ENCODE measurements at regions not wholly inside any gene's neighbourhood (a gene's known extent, or its start where the extent isn't known, plus 50 kb on each side); places are given as distances from the start of the nearest gene placed in this dataset.

DNA sequence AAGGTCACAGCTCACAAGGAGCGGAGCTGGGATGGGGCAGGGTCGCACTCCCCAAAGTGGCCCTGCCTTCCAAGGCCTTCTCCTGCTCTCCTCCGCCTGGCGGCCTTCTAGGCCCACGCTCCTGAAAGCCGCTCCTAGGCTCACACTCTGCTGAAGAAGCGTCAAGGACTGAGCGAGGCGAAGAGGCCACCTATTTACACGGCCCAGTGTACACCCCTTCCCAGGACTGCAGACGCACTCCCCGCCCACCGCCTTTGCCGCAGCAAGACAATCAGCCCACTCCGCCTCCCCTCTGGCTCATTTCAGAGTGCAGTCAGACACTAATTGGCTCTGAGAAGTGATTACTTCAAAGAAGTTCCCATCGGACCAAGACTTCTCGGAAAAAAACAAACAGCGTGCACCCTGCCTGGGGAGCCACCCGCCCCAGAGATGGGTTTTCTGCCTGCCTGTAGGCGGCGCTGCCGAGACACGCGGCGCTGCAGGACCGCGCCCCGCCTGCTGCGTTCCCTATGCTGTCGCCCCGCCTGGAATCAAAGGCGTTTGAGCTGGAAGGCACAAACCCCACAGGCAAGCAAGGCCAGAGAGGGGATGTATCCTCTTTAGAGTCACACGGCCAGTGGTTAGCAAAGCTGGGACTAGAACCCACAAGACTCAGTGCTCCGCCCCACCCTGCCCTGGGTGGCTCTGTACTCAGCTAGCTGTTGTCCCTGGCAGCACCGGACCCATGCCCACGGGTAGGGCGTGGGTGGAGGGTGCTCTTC is 414.8 kb downstream of the BUD13 start:
- H3K4me3 Mint-ChIP-seq: no peak overlapping the region; the same call in 2 of the 3 replicates
- Histone ChIP-seq H3F3A (replicated peaks; ENCODE audit: low read depth) (no peaks in the 10 kb centered on the region), H3K4me2 (peak overlapping the region; percentile 57; the same call in 1 of the 2 replicates), H3K27ac (ENCODE audit: low read depth) (no peak overlapping the region), H2AFZ (peak overlapping the region; percentile 94), H3K79me2 (replicated peaks; ENCODE audit: insufficient read depth) (no peaks in the 10 kb centered on the region), H4K20me1 (replicated peaks; ENCODE audit: insufficient read depth) (0 out of 2 replicates have a peak, but pooled peaks cover 3% of the 10 kb centered on the region), H3K9me2 (ENCODE audit: insufficient read depth) (no peaks in the 10 kb centered on the region), H3K4me1 (ENCODE audit: insufficient read depth) (peaks cover 26% of the 10 kb centered on the region), H3K4me3 (no peak overlapping the region), H3K36me3 (ENCODE audit: insufficient read depth) (no peaks in the 10 kb centered on the region), H3K27me3 (ENCODE audit: insufficient read depth) (no peaks in the 10 kb centered on the region)
- peaks cover 18% of the 10 kb centered on the region for H3K4me1 Mint-ChIP-seq
- H3K36me3 Mint-ChIP-seq (ENCODE audit: low read depth): no peaks in the 10 kb centered on the region
- H3K27ac Mint-ChIP-seq: no peak overlapping the region
- TF ChIP-seq STAT1 (IDR thresholded peaks at IDR 0.05; ENCODE audit: unreplicated experiment): no peak
- peak; percentile 91 to 98 for TF ChIP-seq CTCF (conservative IDR thresholded peaks at IDR 0.05; ENCODE audit: low read depth in 2 of 2)
- TF ChIP-seq EZH2phosphoT487 (IDR thresholded peaks at IDR 0.05; ENCODE audit: unreplicated experiment): no peak
- no peak for TF ChIP-seq ZNF114 (CRISPR knock-in tag; IDR thresholded peaks at IDR 0.05)
- no peak for TF ChIP-seq ZNF462 (CRISPR knock-in tag; IDR thresholded peaks at IDR 0.05)
- no peak for TF ChIP-seq NANOG (IDR thresholded peaks at IDR 0.05; ENCODE audit: borderline replicate concordance)
- no peak for TF ChIP-seq EZH2 (IDR thresholded peaks at IDR 0.05; ENCODE audit: low read depth, unreplicated experiment)
- TF ChIP-seq ETS1 (IDR thresholded peaks at IDR 0.05): no peak
- no peak for TF ChIP-seq JUNB (IDR thresholded peaks at IDR 0.05; ENCODE audit: unreplicated experiment)
- TF ChIP-seq POLR2AphosphoS5 (IDR thresholded peaks at IDR 0.05; ENCODE audit: low read depth): no peak
- TF ChIP-seq, protein P1, sequence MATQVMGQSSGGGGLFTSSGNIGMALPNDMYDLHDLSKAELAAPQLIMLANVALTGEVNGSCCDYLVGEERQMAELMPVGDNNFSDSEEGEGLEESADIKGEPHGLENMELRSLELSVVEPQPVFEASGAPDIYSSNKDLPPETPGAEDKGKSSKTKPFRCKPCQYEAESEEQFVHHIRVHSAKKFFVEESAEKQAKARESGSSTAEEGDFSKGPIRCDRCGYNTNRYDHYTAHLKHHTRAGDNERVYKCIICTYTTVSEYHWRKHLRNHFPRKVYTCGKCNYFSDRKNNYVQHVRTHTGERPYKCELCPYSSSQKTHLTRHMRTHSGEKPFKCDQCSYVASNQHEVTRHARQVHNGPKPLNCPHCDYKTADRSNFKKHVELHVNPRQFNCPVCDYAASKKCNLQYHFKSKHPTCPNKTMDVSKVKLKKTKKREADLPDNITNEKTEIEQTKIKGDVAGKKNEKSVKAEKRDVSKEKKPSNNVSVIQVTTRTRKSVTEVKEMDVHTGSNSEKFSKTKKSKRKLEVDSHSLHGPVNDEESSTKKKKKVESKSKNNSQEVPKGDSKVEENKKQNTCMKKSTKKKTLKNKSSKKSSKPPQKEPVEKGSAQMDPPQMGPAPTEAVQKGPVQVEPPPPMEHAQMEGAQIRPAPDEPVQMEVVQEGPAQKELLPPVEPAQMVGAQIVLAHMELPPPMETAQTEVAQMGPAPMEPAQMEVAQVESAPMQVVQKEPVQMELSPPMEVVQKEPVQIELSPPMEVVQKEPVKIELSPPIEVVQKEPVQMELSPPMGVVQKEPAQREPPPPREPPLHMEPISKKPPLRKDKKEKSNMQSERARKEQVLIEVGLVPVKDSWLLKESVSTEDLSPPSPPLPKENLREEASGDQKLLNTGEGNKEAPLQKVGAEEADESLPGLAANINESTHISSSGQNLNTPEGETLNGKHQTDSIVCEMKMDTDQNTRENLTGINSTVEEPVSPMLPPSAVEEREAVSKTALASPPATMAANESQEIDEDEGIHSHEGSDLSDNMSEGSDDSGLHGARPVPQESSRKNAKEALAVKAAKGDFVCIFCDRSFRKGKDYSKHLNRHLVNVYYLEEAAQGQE (IDR thresholded peaks at IDR 0.05; ENCODE audit: unreplicated experiment): peak; percentile 0
- 0 out of 2 replicates have a peak, but pooled peaks have one; percentile 31 for TF ChIP-seq CREB1 (CRISPR knock-in tag; IDR thresholded peaks at IDR 0.05; ENCODE audit: low read depth)
- TF ChIP-seq ZNF331 (CRISPR knock-in tag; IDR thresholded peaks at IDR 0.05; ENCODE audit: low read depth): no peak
- H3K9me3 Mint-ChIP-seq: no peaks in the 10 kb centered on the region; the same call in 2 of the 3 replicates
- ATAC-seq (peak; percentile 95), DNase-seq (ENCODE audit: low spot score) (peak; percentile 93)
- peaks cover 4% of the 10 kb centered on the region for H3K27me3 Mint-ChIP-seq (ENCODE audit: insufficient read depth, low read depth, poor library complexity)
